ENCODE measurements at regions not wholly inside any gene's neighbourhood (a gene's known extent, or its start where the extent isn't known, plus 50 kb on each side); places are given as distances from the start of the nearest gene placed in this dataset.

GRCh38 chr22:40121461-40121860 is 56.3 kb upstream of the TNRC6B start:
- Histone ChIP-seq H3K4me1 (ENCODE audit: control insufficient read depth in 1 of 2, insufficient read depth in 2 of 2, low read length in 2 of 2) (no peaks in the 10 kb centered on the region), H3K79me2 (ENCODE audit: insufficient read depth, low read length) (no peaks in the 10 kb centered on the region), H3K9me3 (ENCODE audit: control insufficient read depth in 1 of 2, insufficient read depth in 1 of 2, low read depth in 1 of 2, low read length in 2 of 2) (no peaks in the 10 kb centered on the region), H3K27ac (ENCODE audit: low read depth, low read length) (no peak overlapping the region), H3K4me2 (ENCODE audit: low read length) (no peak overlapping the region), H4K20me1 (ENCODE audit: insufficient read depth) (no peaks in the 10 kb centered on the region), H3K9ac (ENCODE audit: low read length) (no peak overlapping the region), H3K36me3 (ENCODE audit: control insufficient read depth in 1 of 2, insufficient read depth in 2 of 2, low read length in 2 of 2) (no peaks in the 10 kb centered on the region), H3K4me3 (replicated peaks in 1 of 2; ENCODE audit: low read depth in 1 of 2, low read length in 2 of 2) (no peak overlapping the region), H3K27me3 (ENCODE audit: insufficient read depth, low read length) (no peaks in the 10 kb centered on the region), H3K9me2 (ENCODE audit: insufficient read depth) (no peaks in the 10 kb centered on the region), H2AFZ (ENCODE audit: low read depth, low read length, poor library complexity, severe bottlenecking) (no peak overlapping the region)
- ChIA-PET CTCF (no interaction called here), POLR2A (no interaction called here), RAD21 (ENCODE audit: low non-redundant PET in 1 of 2, low total read pairs in 2 of 2, uncharacterized antibody in 2 of 2, unreplicated experiment in 2 of 2) (no interaction called here)
- TF ChIP-seq SRF (IDR thresholded peaks at IDR 0.05; ENCODE audit: low read depth) (no peak), TCF7L2 (IDR thresholded peaks at IDR 0.05; ENCODE audit: borderline replicate concordance, extremely low read depth, insufficient read depth, insufficient read length) (no peak), ZNF274 (IDR thresholded peaks at IDR 0.05; ENCODE audit: low read depth, low read length) (no peak)
- BruUV-seq (replicated peaks) = no TSS peak
- intact Hi-C loops (cut with micrococcal nuclease) = no loop called here
- ATAC-seq = no peak
- no peak for DNase-seq (ENCODE audit: low read depth, low spot score)

GRCh38 chr22:40122792-40123191 is 54.9 kb upstream of the TNRC6B start:
- Histone ChIP-seq H2AFZ (ENCODE audit: low read depth, low read length, poor library complexity, severe bottlenecking) (no peak overlapping the region), H3K27ac (ENCODE audit: low read depth, low read length) (no peak overlapping the region), H3K9me3 (ENCODE audit: control insufficient read depth in 1 of 2, insufficient read depth in 1 of 2, low read depth in 1 of 2, low read length in 2 of 2) (no peaks in the 10 kb centered on the region), H3K36me3 (ENCODE audit: control insufficient read depth in 1 of 2, insufficient read depth in 2 of 2, low read length in 2 of 2) (no peaks in the 10 kb centered on the region), H3K4me3 (replicated peaks in 1 of 2; ENCODE audit: low read depth in 1 of 2, low read length in 2 of 2) (no peak overlapping the region), H3K79me2 (ENCODE audit: insufficient read depth, low read length) (no peaks in the 10 kb centered on the region), H3K9me2 (ENCODE audit: insufficient read depth) (no peaks in the 10 kb centered on the region), H3K4me1 (ENCODE audit: control insufficient read depth in 1 of 2, insufficient read depth in 2 of 2, low read length in 2 of 2) (no peaks in the 10 kb centered on the region), H3K4me2 (ENCODE audit: low read length) (no peak overlapping the region), H4K20me1 (ENCODE audit: insufficient read depth) (no peaks in the 10 kb centered on the region), H3K27me3 (ENCODE audit: insufficient read depth, low read length) (no peaks in the 10 kb centered on the region), H3K9ac (ENCODE audit: low read length) (no peak overlapping the region)
- DNase-seq (ENCODE audit: low read depth, low spot score) = no peak
- POLR2A ChIA-PET = no interaction called here
- no peak for ATAC-seq
- RAD21 ChIA-PET (ENCODE audit: low non-redundant PET in 1 of 2, low total read pairs in 2 of 2, uncharacterized antibody in 2 of 2, unreplicated experiment in 2 of 2) = no interaction called here
- CTCF ChIA-PET = no interaction called here
- TF ChIP-seq EGR1 (IDR thresholded peaks at IDR 0.05; ENCODE audit: low read depth) (no peak), YY1 (IDR thresholded peaks at IDR 0.05; ENCODE audit: extremely low read depth, insufficient replicate concordance, low read depth, low read length) (no peak), JUND (IDR thresholded peaks at IDR 0.05) (no peak), FOSL1 (IDR thresholded peaks at IDR 0.05; ENCODE audit: low read depth) (no peak), TCF7L2 (IDR thresholded peaks at IDR 0.05; ENCODE audit: borderline replicate concordance, extremely low read depth, insufficient read depth, insufficient read length) (no peak), POLR2AphosphoS5 (IDR thresholded peaks at IDR 0.05; ENCODE audit: low read depth, low read length) (no peak)
- TF ChIP-seq, protein P1, sequence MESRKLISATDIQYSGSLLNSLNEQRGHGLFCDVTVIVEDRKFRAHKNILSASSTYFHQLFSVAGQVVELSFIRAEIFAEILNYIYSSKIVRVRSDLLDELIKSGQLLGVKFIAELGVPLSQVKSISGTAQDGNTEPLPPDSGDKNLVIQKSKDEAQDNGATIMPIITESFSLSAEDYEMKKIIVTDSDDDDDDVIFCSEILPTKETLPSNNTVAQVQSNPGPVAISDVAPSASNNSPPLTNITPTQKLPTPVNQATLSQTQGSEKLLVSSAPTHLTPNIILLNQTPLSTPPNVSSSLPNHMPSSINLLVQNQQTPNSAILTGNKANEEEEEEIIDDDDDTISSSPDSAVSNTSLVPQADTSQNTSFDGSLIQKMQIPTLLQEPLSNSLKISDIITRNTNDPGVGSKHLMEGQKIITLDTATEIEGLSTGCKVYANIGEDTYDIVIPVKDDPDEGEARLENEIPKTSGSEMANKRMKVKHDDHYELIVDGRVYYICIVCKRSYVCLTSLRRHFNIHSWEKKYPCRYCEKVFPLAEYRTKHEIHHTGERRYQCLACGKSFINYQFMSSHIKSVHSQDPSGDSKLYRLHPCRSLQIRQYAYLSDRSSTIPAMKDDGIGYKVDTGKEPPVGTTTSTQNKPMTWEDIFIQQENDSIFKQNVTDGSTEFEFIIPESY (IDR thresholded peaks at IDR 0.05; ENCODE audit: extremely low read depth, insufficient replicate concordance, low read length) = no peak
- TF ChIP-seq, protein P2, sequence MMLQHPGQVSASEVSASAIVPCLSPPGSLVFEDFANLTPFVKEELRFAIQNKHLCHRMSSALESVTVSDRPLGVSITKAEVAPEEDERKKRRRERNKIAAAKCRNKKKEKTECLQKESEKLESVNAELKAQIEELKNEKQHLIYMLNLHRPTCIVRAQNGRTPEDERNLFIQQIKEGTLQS (IDR thresholded peaks at IDR 0.05) = no peak
- TF ChIP-seq, protein P3, sequence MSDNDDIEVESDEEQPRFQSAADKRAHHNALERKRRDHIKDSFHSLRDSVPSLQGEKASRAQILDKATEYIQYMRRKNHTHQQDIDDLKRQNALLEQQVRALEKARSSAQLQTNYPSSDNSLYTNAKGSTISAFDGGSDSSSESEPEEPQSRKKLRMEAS (IDR thresholded peaks at IDR 0.05) = no peak
- no TSS peak for BruUV-seq (replicated peaks)
- intact Hi-C loops (cut with micrococcal nuclease) = no loop called here
